Mesendoderm (in vitro differentiated cells): ENCODE measurements at regions not wholly inside any gene's neighbourhood (a gene's known extent, or its start where the extent isn't known, plus 50 kb on each side); places are given as distances from the start of the nearest gene placed in this dataset.

Experiments
- DNase-seq: peaks from one replicate; pipeline ENCODE4 v3.0.0; 2013
- H2AK5ac ChIP-seq: 2 replicates; pipeline ENCODE4 v1.6.1; 2013; ENCODE audit warnings: low read length, inconsistent platforms
- H2BK120ac ChIP-seq: 2 replicates; pipeline ENCODE4 v1.6.1; 2013; ENCODE audit warnings: low read depth, mild to moderate bottlenecking, low read length, moderate library complexity, mixed read lengths
- H2BK15ac ChIP-seq: replicated peaks from 2 replicates; pipeline ENCODE4 v1.6.1; 2013; ENCODE audit warnings: low read depth, mild to moderate bottlenecking, moderate library complexity
- H2BK5ac ChIP-seq: 2 replicates; pipeline ENCODE4 v1.6.1; 2013; ENCODE audit warnings: low read length, inconsistent platforms
- H3K18ac ChIP-seq: 2 replicates; pipeline ENCODE4 v1.6.1; 2013; ENCODE audit warnings: mild to moderate bottlenecking, low read length, mixed read lengths
- H3K23ac ChIP-seq: one replicate; pipeline ENCODE4 v1.6.1; 2013; ENCODE audit warnings: low read length
- H3K27ac ChIP-seq: 2 replicates; pipeline ENCODE4 v1.5.1; 2013; ENCODE audit warnings: low read depth, mild to moderate bottlenecking, inconsistent platforms, low read length, moderate library complexity
- H3K27me3 ChIP-seq: 2 replicates; pipeline ENCODE4 v1.6.1; 2013; ENCODE audit warnings: low read length, control low read depth, mild to moderate bottlenecking, inconsistent platforms; ENCODE audit not compliant: insufficient read depth, poor library complexity
- H3K36me3 ChIP-seq: 2 replicates; pipeline ENCODE4 v1.6.1; 2013; ENCODE audit warnings: low read length, inconsistent platforms; ENCODE audit not compliant: control insufficient read depth, insufficient read depth
- H3K4ac ChIP-seq: one replicate; pipeline ENCODE4 v1.6.1; 2013; ENCODE audit warnings: low read depth, mild to moderate bottlenecking, low read length, moderate library complexity
- H3K4me1 ChIP-seq: 2 replicates; pipeline ENCODE4 v1.6.1; 2013; ENCODE audit warnings: low read depth, low read length, inconsistent platforms; ENCODE audit not compliant: control insufficient read depth
- H3K4me2 ChIP-seq: 2 replicates; pipeline ENCODE4 v1.6.1; 2013; ENCODE audit warnings: low read length
- H3K4me3 ChIP-seq: 2 replicates; pipeline ENCODE4 v1.5.1; 2013; ENCODE audit warnings: mild to moderate bottlenecking, low read length
- H3K56ac ChIP-seq: one replicate; pipeline ENCODE4 v1.6.1; 2013; ENCODE audit warnings: low read length
- H3K79me1 ChIP-seq: 2 replicates; pipeline ENCODE4 v1.6.1; 2013; ENCODE audit warnings: low read length, inconsistent platforms
- H3K79me2 ChIP-seq: 2 replicates; pipeline ENCODE4 v1.6.1; 2013; ENCODE audit warnings: mild to moderate bottlenecking, low read length; ENCODE audit not compliant: control insufficient read depth, insufficient read depth
- H3K9ac ChIP-seq: 2 replicates; pipeline ENCODE4 v1.6.1; 2013; ENCODE audit warnings: low read length, inconsistent platforms
- H4K5ac ChIP-seq: one replicate; pipeline ENCODE4 v1.6.1; 2013; ENCODE audit warnings: low read length
- H4K8ac ChIP-seq: one replicate; pipeline ENCODE4 v1.6.1; 2013; ENCODE audit warnings: low read depth, mild to moderate bottlenecking, control low read depth, low read length, moderate library complexity
- WGBS: extraction: QIAGEN DNeasy Blood & Tissue Kit; methylation state at CpG from one replicate; pipeline ENCODE4 v1.1.7; 2013; ENCODE audit warnings: low lambda C conversion rate, missing lambda C conversion rate; ENCODE audit not compliant: insufficient coverage; ENCODE audit errors: extremely low coverage; 5-methylcytosine and 5-hydroxymethylcytosine counted together

DNA sequence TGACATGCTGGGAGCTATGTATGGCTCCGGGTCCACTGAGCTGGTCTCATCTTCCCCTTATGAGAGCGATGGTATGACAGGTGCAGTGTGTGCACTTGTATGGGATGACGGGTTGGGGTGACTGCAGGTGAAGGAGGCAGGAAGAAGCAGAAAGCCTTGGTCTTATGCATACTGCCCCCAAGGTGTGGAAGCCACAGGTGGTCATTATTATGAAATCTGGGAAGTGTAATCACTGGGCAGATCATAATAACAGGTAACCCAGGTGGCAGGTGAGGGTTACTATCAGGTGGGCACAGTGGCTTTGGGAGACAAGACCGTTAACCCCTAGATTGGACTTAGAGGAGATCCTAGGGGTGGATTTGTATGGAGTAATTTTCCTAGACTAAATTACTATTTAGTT, 118.0 kb downstream of the RFC3 start:
- Histone ChIP-seq H3K27me3 (no peaks in the 10 kb centered on the region), H3K18ac (no peak overlapping the region), H3K79me1 (no peaks in the 10 kb centered on the region), H2BK120ac (no peak overlapping the region), H3K56ac (no peak overlapping the region), H3K4me3 (no peak overlapping the region), H3K4me2 (no peak overlapping the region), H3K36me3 (no peaks in the 10 kb centered on the region), H3K4ac (no peak overlapping the region), H2BK15ac (no peak overlapping the region), H3K4me1 (peaks cover 2% of the 10 kb centered on the region), H2BK5ac (no peak overlapping the region), H3K23ac (no peak overlapping the region), H2AK5ac (no peak overlapping the region), H4K5ac (no peak overlapping the region), H3K79me2 (no peaks in the 10 kb centered on the region), H3K9ac (no peak overlapping the region), H3K27ac (no peak overlapping the region), H4K8ac (no peak overlapping the region)
- no peak for DNase-seq
- no CpG with 5 or more reads among the region's 4 CpGs for WGBS

DNA sequence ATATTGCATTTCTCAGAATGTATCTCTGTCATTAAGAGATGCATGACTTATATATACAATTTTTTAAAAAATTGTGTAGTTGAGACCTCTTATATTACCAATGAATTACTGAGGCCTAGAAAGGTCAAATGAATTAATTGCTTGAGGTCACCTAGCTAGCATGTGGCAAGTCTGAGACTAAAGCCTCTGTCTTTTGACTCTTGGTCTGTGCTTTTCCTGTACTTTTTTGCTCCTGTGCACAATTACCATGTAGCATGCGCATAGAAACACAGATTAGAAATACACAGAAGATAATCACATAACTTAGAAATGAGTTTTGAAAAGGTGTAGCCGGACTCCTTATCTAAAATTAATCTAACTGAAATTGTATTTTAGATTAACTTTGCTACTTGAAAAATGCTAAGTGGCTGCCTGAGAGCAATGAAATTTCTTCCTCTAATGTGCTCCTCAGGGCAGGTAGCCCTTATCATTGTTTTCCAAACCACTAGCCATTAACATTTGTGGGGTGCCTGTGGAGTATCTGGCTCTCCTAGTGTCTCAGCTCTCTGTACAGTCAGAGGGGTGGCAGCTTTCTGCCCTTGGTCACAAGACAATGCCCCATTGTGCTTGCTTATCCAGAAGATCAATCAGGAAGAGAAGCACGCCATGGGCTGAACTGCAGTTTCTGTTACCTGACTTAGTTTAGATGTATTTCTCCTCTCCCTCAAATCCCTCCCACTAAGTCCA, 119.6 kb downstream of the RFC3 start:
- no peak overlapping the region for H2AK5ac ChIP-seq
- no peak overlapping the region for H3K4me2 ChIP-seq
- H2BK5ac ChIP-seq = no peak overlapping the region
- H4K8ac ChIP-seq = no peak overlapping the region
- no peak overlapping the region for H3K27ac ChIP-seq
- H3K18ac ChIP-seq = no peak overlapping the region
- H2BK15ac ChIP-seq = no peak overlapping the region
- no peak overlapping the region for H3K4ac ChIP-seq
- H3K23ac ChIP-seq = no peak overlapping the region
- no peak overlapping the region for H3K56ac ChIP-seq
- H3K36me3 ChIP-seq = no peaks in the 10 kb centered on the region
- H4K5ac ChIP-seq = no peak overlapping the region
- H3K4me3 ChIP-seq = no peak overlapping the region
- no peaks in the 10 kb centered on the region for H3K79me1 ChIP-seq
- WGBS = no CpG with 5 or more reads among the region's 3 CpGs
- H3K27me3 ChIP-seq = no peaks in the 10 kb centered on the region
- DNase-seq = peak; percentile 65
- H3K79me2 ChIP-seq = no peaks in the 10 kb centered on the region
- peaks cover 2% of the 10 kb centered on the region for H3K4me1 ChIP-seq
- no peak overlapping the region for H3K9ac ChIP-seq
- no peak overlapping the region for H2BK120ac ChIP-seq

DNA sequence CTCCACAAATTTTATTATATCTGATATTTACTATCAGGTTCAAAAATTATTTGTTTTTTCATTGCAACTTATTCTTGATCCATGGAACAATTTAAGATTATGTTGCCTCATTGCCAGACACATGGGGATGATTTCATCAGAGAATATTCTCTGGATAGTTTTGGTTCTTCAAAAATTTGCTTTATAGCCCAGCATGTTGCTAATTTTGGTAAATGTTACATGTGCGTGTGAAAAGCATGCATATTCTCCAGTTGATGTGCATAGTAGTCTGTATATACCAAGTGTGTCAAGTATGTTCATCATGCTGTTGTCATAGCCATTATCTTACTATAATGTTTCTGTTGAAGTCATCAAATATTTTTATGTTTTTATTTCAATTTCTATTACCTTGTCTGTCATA, 122.3 kb downstream of the RFC3 start:
- no peak for DNase-seq
- no peak overlapping the region for H4K8ac ChIP-seq
- no peak overlapping the region for H2AK5ac ChIP-seq
- no peaks in the 10 kb centered on the region for H3K79me1 ChIP-seq
- H2BK5ac ChIP-seq = no peak overlapping the region
- H3K4me3 ChIP-seq = no peak overlapping the region
- H3K9ac ChIP-seq = no peak overlapping the region
- no peaks in the 10 kb centered on the region for H3K36me3 ChIP-seq
- H3K79me2 ChIP-seq = no peaks in the 10 kb centered on the region
- peaks cover 2% of the 10 kb centered on the region for H3K4me1 ChIP-seq
- no CpG with 5 or more reads among the region's 1 CpG for WGBS
- no peak overlapping the region for H2BK120ac ChIP-seq
- no peak overlapping the region for H3K56ac ChIP-seq
- H3K4me2 ChIP-seq = no peak overlapping the region
- H3K4ac ChIP-seq = no peak overlapping the region
- no peak overlapping the region for H4K5ac ChIP-seq
- H3K18ac ChIP-seq = no peak overlapping the region
- no peaks in the 10 kb centered on the region for H3K27me3 ChIP-seq
- no peak overlapping the region for H2BK15ac ChIP-seq
- no peak overlapping the region for H3K27ac ChIP-seq
- no peak overlapping the region for H3K23ac ChIP-seq

DNA sequence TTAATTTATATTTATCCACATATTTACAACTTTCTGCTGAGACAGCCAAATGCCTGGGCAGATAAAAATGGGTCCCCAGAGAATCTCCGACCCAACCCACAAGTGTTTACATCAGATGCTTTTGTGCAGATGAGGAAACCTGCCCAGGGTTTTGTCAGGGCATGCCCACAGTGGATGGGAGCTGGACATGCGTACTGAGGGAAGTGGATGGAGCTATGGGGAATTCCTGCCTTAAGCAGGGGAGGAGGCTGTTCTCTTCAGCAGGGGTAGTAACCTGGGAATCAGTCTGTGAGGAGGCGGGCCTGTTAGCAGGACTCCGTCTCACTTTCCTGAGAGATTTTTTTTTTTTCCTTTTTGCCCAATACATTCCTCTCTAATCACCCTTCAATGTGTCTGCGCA, 122.9 kb downstream of the RFC3 start:
- H3K4me2 ChIP-seq = no peak overlapping the region
- no peak overlapping the region for H4K5ac ChIP-seq
- H2BK15ac ChIP-seq = no peak overlapping the region
- H3K79me1 ChIP-seq = no peaks in the 10 kb centered on the region
- no peak overlapping the region for H4K8ac ChIP-seq
- no peak overlapping the region for H3K4me3 ChIP-seq
- no peak overlapping the region for H3K56ac ChIP-seq
- H2AK5ac ChIP-seq = no peak overlapping the region
- DNase-seq = peak; percentile 68
- no peak overlapping the region for H2BK120ac ChIP-seq
- no peak overlapping the region for H3K23ac ChIP-seq
- no peak overlapping the region for H3K9ac ChIP-seq
- no CpG with 5 or more reads among the region's 5 CpGs for WGBS
- H3K27ac ChIP-seq = peak overlapping the region; percentile 18
- H3K4me1 ChIP-seq = peaks cover 2% of the 10 kb centered on the region
- peak overlapping the region; percentile 2 for H3K4ac ChIP-seq
- H3K18ac ChIP-seq = no peak overlapping the region
- no peaks in the 10 kb centered on the region for H3K36me3 ChIP-seq
- H3K27me3 ChIP-seq = no peaks in the 10 kb centered on the region
- H3K79me2 ChIP-seq = no peaks in the 10 kb centered on the region
- no peak overlapping the region for H2BK5ac ChIP-seq

DNA sequence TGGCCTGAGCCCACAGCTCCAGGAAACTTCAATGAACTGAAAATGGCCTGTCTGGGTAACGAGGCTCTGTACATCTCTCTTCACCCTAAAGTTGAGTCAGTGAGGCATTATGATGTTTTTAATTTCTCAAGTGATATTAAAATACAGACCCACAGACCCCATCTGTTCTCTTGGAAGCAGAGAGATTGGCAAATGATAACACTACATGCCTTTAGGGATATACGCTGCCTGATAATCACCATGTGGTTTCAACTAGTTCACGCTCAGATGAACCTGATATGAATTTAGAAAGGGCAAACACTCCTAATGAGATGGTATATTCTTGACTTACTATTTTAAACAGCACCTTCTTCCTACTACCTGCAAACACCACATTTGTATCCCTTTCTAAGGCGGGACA, 127.5 kb downstream of the RFC3 start:
- Histone ChIP-seq H3K9ac (no peak overlapping the region), H3K56ac (no peak overlapping the region), H2BK15ac (no peak overlapping the region), H3K4ac (no peak overlapping the region), H3K4me3 (no peak overlapping the region), H2BK120ac (no peak overlapping the region), H3K4me2 (no peak overlapping the region), H3K79me2 (no peaks in the 10 kb centered on the region), H4K8ac (no peak overlapping the region), H3K18ac (no peak overlapping the region), H3K27me3 (no peaks in the 10 kb centered on the region), H3K23ac (no peak overlapping the region), H2AK5ac (no peak overlapping the region), H3K4me1 (no peaks in the 10 kb centered on the region), H2BK5ac (no peak overlapping the region), H4K5ac (no peak overlapping the region), H3K27ac (no peak overlapping the region), H3K79me1 (no peaks in the 10 kb centered on the region), H3K36me3 (no peaks in the 10 kb centered on the region)
- no CpG with 5 or more reads among the region's 4 CpGs for WGBS
- no peak for DNase-seq

DNA sequence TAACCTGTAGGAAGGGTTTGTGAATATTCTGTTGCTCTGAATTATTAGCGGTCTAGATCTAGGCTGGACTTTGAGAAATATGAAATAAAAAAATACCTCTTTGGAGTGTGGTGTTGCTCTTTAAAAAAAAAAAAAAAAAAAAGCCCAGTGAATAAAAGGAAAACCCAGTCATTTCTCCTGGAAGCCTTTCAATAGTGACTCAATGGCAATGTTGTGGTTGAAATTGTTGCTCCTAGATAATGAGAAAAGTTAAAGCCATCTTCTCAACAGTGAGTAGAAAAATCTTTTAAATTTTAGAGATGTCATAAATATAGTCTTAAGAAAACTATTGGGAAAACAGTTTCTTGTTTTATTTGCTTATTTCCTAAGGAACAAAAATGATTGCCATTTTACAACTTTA, 135.3 kb downstream of the RFC3 start:
- DNase-seq = no peak
- H3K36me3 ChIP-seq = no peaks in the 10 kb centered on the region
- WGBS = no CpG with 5 or more reads among the region's 1 CpG

More for the DNA sequence above, 135.3 kb downstream of the RFC3 start:
- no peak overlapping the region for H3K4me3 ChIP-seq
- H2BK120ac ChIP-seq = no peak overlapping the region
- H3K9ac ChIP-seq = no peak overlapping the region
- H3K27ac ChIP-seq = no peak overlapping the region
- no peak overlapping the region for H2AK5ac ChIP-seq
- H3K27me3 ChIP-seq = no peaks in the 10 kb centered on the region
- no peak overlapping the region for H2BK15ac ChIP-seq
- no peak overlapping the region for H3K18ac ChIP-seq
- H3K23ac ChIP-seq = no peak overlapping the region
- no peak overlapping the region for H4K5ac ChIP-seq
- no peaks in the 10 kb centered on the region for H3K79me2 ChIP-seq
- no peak overlapping the region for H3K4me2 ChIP-seq
- H2BK5ac ChIP-seq = no peak overlapping the region
- H3K79me1 ChIP-seq = no peaks in the 10 kb centered on the region
- H3K4me1 ChIP-seq = no peaks in the 10 kb centered on the region
- no peak overlapping the region for H3K4ac ChIP-seq
- H3K56ac ChIP-seq = no peak overlapping the region
- no peak overlapping the region for H4K8ac ChIP-seq
